HG03558 (cell line): ENCODE measurements at regions not wholly inside any gene's neighbourhood (a gene's known extent, or its start where the extent isn't known, plus 50 kb on each side); places are given as distances from the start of the nearest gene placed in this dataset.

Experiments
- ATAC-seq: cut with Tn5 transposase; IDR thresholded peaks from one replicate; pipeline ENCODE4 v1.9.1; 2021; ENCODE audit warnings: moderate number of reproducible peaks; ENCODE audit not compliant: unreplicated experiment; ENCODE audit errors: extremely low read depth

DNA sequence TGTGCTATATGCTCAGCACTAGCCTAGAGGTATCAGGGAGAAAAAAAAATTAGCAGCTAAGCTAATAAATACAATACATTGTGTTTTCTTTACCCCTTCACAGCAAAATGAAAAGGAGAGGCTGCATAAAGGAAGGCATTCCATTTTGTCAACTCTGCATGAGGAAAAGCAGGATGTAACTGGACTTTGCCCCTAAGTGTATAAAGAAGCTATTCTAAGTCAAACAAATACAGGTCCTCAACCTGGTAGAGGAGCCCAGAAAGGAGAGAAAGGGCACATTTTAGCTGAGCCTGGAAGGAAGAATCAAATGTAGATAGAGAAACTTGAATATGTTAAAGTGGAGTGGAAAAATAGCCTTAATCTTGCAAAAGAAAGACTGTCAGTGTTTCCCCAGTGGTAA, 89.0 kb upstream of the SPRED1 start:
- no peak for ATAC-seq

DNA sequence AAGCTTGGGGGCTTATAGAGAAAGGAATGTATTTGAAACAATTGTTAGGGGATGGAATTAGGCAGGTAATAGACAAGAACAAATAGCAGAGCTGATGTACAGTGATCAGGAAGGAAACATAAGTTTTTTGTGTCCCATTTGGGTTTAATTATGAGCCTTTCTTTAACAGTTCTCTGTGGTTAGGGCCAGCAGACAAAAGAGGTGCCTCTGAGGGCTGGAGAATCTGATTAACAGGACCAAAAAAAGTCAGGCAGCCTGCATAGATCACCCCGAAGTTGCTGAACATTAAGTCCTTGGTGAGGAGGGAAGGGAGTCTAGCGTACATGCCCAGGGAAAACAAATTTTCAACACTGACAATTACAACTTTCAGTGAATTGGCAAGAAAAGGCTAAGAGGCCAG, 88.6 kb upstream of the SPRED1 start:
- ATAC-seq, result no peak

DNA sequence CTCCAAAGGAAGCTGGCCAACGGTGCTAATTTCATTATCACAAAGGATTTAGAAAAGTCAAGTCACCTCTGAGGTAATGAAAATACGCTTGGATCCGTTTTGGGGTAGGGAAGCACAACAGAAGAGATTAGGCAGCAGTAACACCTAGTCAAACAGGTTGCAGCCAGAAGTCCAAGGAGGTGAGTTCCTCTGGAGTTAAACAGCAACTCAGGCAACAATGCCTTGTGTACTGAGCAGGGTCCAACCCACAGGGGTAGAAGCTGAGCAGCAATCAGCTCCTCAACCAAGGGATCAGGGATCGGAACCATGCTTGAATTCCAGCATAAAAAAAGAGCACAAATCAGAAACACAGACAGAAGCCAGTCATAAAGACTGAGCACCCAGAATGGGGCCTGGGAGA, 88.1 kb upstream of the SPRED1 start:
- no peak for ATAC-seq

DNA sequence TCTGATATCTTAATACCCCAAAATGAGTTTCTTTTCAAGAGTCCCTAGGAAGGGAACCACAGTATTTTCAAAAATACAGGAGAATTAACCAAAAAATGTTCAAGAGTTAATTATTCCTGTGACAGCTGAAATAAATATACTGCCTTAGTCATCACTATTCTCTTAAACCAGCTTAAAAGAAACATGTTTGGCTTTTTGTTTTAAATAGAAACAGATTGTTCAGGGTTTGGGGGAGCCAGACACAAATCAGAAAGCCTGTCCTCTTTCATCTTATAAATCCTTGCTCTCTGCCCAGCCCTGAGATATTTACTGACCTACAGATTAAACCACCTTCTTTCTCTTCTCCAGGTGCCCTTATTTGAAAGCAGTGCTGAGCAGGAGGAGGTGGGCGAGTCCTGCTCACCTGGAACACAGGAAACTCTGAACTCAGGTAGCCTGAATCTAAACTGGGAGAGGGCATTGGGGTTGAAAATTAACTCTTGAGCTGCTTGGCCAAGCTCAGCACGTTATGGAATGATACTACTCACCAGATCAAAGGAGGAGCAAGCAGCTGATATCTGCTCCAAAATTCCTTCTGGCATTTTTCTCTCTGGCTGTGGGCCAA, 84.1 kb upstream of the SPRED1 start:
- ATAC-seq, result no peak

DNA sequence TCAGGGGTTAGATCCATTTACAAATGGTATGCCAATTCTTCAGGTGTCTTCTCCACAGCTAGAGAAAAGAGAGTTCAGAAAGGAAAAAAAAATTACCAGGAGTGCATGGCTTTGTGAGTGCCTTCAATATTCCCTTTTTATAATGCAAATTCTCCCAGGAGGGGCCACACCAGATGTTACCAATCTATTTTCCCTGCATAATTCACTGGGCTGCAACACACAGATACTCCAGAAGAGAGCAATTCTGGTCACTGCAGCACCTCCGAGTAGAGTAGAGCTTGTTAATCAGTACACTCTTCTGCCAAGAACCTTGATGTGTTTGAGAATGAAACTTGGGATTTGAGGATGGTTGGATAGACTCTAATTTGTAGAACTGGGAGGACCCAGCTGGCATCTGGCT, 80.7 kb upstream of the SPRED1 start:
- no peak for ATAC-seq

DNA sequence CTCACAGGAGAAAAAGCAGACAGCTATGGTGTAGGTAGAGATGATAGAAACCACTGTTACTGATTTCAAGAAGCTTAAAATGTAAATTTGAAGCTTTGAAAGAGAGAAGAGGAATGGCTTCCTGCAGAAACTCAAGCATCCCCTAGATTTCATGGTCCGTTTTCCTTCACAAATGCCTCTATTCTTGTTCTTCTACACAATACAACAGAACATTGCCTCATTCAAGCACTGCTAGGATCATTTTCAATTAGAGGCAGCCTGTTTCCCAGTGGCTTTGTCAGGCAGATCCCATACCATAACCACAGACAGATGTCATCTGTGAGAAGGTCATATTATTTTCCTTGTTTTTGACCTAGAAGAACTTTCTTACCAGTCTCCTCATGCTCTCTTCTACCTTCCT, 77.9 kb upstream of the SPRED1 start:
- ATAC-seq, result no peak

DNA sequence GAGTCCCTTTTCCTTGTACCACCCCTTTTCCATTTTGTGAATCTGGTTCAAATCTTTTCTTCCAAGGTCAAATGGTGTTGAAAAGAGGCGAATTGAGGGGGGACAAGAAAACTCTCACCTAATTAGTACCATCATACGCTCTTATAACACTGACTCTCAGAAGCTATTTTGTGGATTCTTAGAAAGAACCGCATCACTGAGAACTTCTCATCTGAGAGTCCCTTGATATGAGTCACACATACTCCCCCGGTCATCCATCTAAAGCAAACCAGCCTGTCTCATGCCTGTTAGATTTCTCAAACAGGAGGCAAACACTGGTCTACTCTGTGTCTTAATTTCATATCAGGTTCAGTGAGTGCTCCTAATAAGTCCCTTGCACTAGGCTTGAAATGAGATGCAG, 76.5 kb upstream of the SPRED1 start:
- peak; percentile 66 for ATAC-seq

DNA sequence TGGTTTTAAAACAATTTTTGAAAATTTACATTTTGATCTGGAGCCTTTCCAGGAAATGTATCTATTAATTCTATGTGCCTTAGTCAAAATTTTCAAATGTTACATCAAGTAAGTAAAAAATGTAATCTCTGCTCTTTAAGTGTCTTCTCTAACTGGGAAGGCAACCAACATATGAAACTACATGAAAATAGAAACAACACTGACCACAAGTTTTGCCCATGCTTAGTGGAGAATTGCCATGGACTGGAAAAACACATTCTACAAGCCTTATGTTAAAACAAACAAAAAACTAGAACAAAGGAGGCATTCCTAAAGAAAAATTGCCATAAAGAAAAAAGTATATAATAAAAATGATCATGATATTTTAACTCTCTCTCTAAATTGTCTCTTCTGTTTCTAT, 75.9 kb upstream of the SPRED1 start:
- ATAC-seq, result no peak

DNA sequence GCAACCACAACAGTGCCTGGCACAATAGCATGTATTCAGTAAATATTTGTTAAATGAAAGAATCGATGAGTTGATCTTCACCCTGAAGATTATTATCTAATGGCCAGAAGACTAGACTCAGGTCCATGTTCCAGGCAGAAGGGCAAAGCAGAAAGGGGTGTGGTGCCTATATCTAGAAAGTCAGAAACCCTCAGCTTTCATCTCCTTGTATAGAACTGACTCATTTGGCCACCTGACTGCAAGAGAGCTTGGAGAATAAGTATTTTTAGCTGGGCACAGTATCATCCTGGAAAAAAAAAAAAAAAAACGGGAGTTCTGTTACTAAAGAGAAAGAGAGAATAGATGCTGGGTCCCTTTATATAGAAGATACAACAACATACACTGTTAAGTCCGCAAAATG, 69.7 kb upstream of the SPRED1 start:
- ATAC-seq, result no peak

DNA sequence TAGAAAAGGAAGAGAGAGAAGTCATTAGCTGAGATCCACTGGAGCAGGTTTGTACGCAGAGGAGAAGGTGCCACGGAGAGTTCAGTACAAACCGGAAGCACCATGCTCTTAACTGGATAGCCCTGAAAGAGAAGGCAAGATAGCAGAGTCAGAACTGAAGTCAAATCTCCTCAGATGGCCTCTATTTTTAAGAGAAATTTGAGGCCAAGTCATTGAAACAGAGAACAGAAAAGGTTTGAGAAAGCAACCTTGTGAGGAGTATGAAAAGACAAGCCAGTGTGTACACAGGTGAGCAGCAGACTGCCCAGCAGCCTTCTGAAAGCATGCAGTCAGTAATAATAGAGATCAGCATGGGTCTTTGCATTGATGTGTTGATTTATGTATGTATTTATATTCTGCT, 66.1 kb upstream of the SPRED1 start:
- ATAC-seq, result no peak

DNA sequence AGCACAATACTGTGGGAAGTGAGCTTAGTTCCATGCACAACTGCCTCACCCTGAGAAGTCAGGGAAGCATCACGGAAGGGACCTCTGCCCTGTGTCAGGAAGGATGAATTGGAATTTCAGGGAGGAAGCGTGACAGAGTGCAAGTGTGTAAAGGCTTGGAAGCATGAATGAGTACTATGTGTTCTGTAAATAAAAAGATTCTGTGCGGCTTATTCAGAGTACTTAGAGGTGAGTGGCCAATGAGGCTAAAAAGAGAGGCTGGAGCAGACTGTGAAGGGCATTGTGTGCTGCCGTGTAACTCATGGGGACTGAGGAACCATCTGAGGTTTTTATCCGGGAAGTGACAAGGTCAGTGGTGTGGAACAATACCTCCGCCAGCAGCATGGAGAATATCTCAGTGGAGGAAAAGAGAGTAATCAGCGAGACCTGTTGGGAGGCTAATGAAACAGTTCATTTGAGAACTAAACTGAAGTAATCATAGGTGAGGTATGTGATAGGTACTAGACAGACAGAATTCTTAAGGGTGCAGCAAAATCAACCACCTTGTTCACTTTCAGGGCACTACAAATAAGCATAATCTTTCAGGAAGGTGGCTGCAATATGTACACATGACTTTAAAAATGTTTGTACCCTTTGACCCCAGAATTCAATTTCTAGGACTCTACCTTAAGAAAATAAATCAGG, 64.9 kb upstream of the SPRED1 start:
- no peak for ATAC-seq

DNA sequence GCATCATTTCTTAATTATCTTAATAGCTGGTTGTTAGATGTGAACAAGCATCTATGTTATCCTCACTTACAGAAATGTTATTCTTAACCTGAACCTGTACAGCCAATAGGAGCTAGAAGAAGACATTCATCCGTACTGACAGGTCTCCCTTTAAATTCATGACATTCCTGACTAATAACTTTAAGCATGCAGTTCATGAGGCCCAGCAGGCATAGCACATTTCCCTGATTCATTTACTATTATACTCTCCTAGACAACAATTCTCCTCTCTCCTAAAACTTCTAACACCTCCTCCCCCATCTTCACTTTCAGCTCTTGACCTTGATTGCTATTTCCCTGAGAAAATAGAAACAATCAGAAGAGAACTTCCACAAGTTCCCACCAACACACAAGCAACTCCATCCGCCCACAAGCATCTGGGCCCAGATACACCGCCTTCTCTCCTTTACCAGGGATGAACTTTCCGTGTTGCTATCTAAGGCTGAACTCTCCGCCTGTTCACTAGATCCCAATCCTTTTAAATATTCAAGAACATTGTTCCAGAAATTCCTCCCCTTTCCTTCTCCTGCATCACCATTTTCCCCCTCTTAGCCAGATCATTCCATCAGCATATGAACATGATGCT, 62.9 kb upstream of the SPRED1 start:
- no peak for ATAC-seq

DNA sequence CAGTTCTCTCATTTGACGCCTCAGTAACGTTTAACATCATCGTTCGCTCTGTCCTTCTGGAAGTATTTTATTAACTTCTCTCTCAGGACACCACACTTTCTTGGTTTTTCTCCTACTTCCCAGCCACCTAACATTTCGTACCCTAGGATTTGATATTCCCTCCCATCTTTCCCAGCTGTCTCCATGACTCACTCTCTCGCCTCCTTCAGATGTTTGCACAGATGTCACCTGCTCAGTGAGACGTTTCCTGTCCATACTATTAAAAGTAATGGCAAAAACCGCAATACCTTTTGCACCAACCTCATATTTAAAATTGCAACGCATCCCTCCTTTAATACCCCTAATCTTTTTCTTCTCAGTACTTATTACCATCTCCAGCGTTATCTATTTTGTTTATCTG, 62.1 kb upstream of the SPRED1 start:
- ATAC-seq, result no peak

DNA sequence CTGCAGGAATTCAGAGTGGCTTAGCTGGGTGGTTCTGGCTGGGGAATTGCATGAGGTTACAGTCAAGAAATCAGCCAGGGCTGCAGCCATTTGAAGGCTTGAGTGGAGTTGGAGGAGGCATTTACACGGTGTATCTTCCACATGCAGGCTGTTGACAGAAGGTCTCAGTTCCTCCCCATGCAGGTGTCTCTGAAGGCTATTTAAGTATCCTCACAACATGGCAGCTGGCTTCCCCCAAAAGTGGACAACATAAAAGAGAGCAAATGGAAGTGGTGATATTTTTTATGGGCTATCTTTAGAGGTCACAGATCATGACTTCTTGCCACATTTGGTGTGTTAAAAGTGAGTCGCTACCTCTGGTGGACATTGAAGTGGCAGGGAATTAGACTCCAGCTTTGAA, 60.1 kb upstream of the SPRED1 start:
- ATAC-seq, result no peak

DNA sequence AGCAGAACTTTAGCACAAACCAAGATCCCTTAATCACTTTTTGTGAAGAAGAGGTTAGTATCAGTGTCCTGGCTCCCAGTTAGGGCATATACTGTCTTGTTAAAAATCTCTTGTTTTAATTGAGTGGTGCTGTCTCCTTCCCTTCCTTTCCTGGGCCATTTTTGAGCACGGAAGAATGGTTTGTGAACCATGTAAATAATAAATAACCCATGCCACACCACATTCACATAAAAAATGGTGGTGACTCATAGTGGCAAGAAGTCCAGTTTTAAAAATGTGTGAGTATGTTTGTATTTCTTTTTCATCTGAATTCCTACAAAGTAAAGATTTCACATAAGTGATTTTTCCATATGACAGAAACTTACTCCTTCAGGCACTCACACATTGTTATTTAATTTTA, 59.1 kb upstream of the SPRED1 start:
- ATAC-seq, result no peak

DNA sequence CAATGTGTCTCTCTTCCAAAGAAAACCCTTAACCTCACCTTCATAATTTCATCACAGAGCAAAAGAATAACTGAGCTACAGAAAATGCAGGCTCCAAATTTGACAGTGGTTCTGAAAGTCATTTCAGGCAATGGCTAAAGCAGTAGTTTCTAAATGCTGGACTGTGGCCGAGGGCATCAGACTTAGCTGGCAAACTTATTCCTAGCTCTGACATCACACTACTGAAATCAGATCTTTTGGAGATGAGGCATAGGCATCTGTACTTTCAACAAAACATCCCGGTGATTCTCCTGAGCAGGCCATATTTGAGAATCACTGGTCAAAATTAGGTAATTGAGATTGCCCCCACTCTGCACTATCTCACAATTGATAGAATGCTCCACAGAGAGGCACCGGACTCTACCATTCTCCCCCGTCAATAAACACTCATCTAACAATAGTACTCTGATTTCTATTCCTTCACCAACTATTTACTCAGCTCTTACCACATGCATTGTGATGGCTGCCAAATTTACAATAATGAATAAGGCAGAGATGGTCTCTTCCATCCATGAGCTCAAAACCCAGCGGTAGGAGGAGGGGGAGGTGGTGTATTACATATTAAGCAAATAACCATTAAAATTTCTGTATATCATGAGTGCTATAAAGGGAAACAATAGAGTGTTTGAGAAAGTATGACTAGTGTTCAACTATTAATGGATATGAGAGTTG, 57.3 kb upstream of the SPRED1 start:
- ATAC-seq, result no peak

DNA sequence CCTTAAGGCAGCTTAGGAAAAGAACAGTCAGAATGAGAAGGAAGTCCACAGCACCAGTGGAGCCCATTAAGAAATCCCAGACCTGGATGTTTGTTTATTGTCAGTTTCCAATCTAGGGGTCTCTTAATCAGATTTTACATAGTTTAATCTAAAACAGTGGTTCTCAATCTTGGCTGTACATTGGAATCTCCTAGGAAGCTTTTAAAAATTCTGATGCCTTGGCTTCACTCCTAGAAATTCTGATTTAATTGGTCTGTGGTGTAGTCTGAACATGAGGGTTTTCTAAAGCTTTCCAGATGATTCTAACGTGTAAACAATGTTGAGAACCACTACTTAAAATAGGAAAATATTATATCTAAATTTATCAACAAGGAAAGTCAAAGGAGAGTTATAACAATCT, 56.6 kb upstream of the SPRED1 start:
- no peak for ATAC-seq

DNA sequence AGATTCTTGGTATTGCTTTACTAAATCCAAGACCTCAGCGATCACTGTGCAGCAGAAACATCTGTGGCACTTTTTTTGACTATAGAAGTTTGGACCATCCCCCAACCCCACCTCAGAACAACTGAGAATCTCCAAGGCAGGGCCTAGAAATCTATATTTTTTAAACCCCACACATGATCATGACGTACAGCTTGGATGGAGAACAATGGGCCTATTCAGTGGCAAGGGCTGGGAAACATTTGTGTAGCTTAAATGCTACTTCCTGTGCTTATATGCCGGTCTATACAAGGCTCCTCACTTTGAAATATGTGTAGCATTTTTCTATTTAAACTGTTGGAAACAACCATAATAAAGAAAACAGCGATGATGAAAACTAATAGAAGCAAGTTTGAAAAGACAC, 55.1 kb upstream of the SPRED1 start:
- ATAC-seq, result no peak

DNA sequence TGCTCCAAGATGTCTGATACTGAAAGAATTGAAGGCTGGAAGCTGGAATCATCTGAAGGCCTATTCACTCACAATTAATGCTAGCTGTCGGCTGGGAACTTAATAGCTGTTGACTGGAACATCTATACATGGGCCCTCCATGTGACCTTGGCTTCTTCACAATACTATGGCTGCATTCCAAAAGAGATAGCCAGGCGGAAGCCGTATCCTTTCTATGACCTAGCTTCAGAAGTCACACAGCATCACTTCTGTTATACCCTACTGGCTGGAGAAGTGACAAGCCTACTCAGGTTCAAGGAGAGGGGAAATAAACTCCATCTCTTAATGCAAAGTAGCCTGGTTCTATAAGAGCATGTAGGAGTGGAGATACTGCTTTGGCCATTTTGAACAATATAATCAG, 50.9 kb upstream of the SPRED1 start:
- ATAC-seq, result no peak

DNA sequence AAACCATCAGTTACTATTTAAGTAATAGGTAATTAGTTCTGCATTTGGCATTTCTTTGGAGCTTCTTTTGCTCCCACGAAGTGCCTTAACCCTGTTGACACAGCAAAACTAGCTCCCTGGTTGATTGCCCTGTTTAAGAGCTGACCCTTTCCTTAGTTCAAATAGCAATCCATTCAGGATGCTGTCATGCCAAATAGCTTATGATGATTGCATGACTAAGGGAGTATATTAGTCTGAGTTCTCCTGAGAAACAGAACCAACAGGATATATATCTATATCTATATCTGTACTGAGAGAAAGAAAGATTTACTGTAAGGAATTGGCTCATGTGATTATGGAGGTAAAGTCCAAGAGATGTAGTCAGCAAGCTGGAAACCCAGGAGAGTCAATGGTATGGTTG, 50.3 kb upstream of the SPRED1 start:
- ATAC-seq, result no peak
